Prostate gland (tissue), 2 donors: ENCODE measurements at regions not wholly inside any gene's neighbourhood (a gene's known extent, or its start where the extent isn't known, plus 50 kb on each side); places are given as distances from the start of the nearest gene placed in this dataset.

Experiments
- POLR2A ChIP-seq: fragments of 450-650 bp; IDR thresholded peaks from one replicate; pipeline ENCODE4 v1.6.1; 2016; ENCODE audit warnings: antibody characterized with exemption, mild to moderate bottlenecking
- TF ChIP-seq, protein P1 (sequence below), 4 experiments: fragments of 200-600 bp in 2 of 4; fragments of 450-650 bp in 2 of 4; sonication (generic) in 2 of 4; IDR thresholded peaks; 1 replicate in 3 of 4; 2 replicates in 1 of 4; pipeline ENCODE4 v1.5.1; 2016 to 2019; ENCODE audit warnings: antibody characterized with exemption in 4 of 4, mild to moderate bottlenecking in 2 of 4, moderate library complexity in 2 of 4

DNA sequence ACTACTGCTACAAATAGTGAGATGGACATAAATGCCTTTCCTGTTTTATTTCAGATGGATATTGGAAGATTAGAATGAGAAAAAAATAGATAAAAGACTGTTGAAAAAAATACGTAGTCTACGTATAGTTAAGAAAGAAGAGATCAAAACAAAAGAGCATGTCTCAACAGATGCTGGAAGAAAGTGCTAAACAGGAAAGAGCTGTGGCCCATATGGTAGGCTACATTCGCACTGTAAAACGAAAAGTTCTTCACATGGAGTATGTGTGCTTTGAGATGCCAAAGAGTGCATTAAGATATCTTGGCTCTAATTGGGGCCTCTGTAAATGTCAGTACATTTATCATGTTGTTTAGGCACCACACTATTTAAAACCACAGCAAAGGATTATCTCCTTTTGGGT is 741.7 kb downstream of the LTN1 start:
- TF ChIP-seq, protein P1, sequence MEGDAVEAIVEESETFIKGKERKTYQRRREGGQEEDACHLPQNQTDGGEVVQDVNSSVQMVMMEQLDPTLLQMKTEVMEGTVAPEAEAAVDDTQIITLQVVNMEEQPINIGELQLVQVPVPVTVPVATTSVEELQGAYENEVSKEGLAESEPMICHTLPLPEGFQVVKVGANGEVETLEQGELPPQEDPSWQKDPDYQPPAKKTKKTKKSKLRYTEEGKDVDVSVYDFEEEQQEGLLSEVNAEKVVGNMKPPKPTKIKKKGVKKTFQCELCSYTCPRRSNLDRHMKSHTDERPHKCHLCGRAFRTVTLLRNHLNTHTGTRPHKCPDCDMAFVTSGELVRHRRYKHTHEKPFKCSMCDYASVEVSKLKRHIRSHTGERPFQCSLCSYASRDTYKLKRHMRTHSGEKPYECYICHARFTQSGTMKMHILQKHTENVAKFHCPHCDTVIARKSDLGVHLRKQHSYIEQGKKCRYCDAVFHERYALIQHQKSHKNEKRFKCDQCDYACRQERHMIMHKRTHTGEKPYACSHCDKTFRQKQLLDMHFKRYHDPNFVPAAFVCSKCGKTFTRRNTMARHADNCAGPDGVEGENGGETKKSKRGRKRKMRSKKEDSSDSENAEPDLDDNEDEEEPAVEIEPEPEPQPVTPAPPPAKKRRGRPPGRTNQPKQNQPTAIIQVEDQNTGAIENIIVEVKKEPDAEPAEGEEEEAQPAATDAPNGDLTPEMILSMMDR (IDR thresholded peaks at IDR 0.05), result no peak
- TF ChIP-seq POLR2A, result no peak
